ENCODE measurements at regions not wholly inside any gene's neighbourhood (a gene's known extent, or its start where the extent isn't known, plus 50 kb on each side); places are given as distances from the start of the nearest gene placed in this dataset.

- no peak for DNase-seq
- no peak overlapping the region for H3K27ac ChIP-seq (ENCODE audit: low read length)
- no peaks in the 10 kb centered on the region for H3K4me1 ChIP-seq (ENCODE audit: control insufficient read depth, insufficient read depth, low read length)
- H3K27me3 ChIP-seq (ENCODE audit: control insufficient read depth, insufficient read depth, low read length), result no peaks in the 10 kb centered on the region
- H3K36me3 ChIP-seq (ENCODE audit: control insufficient read depth, insufficient read depth, low read length), result no peaks in the 10 kb centered on the region
- peaks cover 2% of the 10 kb centered on the region for H3K9me3 ChIP-seq (replicated peaks; ENCODE audit: control insufficient read depth, low read depth, low read length)
- no peak overlapping the region for H3K4me3 ChIP-seq (ENCODE audit: low read length)
- WGBS (ENCODE audit: insufficient coverage), result no CpG with 5 or more reads among the region's 3 CpGs
These were observed 207.9 kb upstream of the SLC27A6 start for GRCh38 chr5:128757196-128757959.

GRCh38 chr5:128762661-128763306, 202.5 kb upstream of the SLC27A6 start:
- H3K36me3 ChIP-seq (ENCODE audit: control insufficient read depth, insufficient read depth, low read length), result no peaks in the 10 kb centered on the region
- no peak overlapping the region for H3K4me3 ChIP-seq (ENCODE audit: low read length)
- 40% methylated on average over 1 of the region's 10 CpGs for WGBS (ENCODE audit: insufficient coverage)
- no peaks in the 10 kb centered on the region for H3K27me3 ChIP-seq (ENCODE audit: control insufficient read depth, insufficient read depth, low read length)
- peak; percentile 86 for DNase-seq
- H3K27ac ChIP-seq (ENCODE audit: low read length), result peak overlapping the region; percentile 49
- peaks cover 2% of the 10 kb centered on the region for H3K9me3 ChIP-seq (replicated peaks; ENCODE audit: control insufficient read depth, low read depth, low read length)
- peaks cover 18% of the 10 kb centered on the region for H3K4me1 ChIP-seq (ENCODE audit: control insufficient read depth, insufficient read depth, low read length)

GRCh38 chr5:128763321-128763720, 202.0 kb upstream of the SLC27A6 start:
- H3K4me1 ChIP-seq (ENCODE audit: control insufficient read depth, insufficient read depth, low read length), result peaks cover 18% of the 10 kb centered on the region
- H3K36me3 ChIP-seq (ENCODE audit: control insufficient read depth, insufficient read depth, low read length), result no peaks in the 10 kb centered on the region
- peaks cover 2% of the 10 kb centered on the region for H3K9me3 ChIP-seq (replicated peaks; ENCODE audit: control insufficient read depth, low read depth, low read length)
- no CpG with 5 or more reads among the region's 2 CpGs for WGBS (ENCODE audit: insufficient coverage)
- H3K4me3 ChIP-seq (ENCODE audit: low read length), result no peak overlapping the region
- H3K27ac ChIP-seq (ENCODE audit: low read length), result no peak overlapping the region
- no peaks in the 10 kb centered on the region for H3K27me3 ChIP-seq (ENCODE audit: control insufficient read depth, insufficient read depth, low read length)
- peak; percentile 93 for DNase-seq

GRCh38 chr5:128764601-128765310, 200.5 kb upstream of the SLC27A6 start:
- 0% methylated on average over 1 of the region's 4 CpGs for WGBS (ENCODE audit: insufficient coverage)
- Histone ChIP-seq H3K27me3 (ENCODE audit: control insufficient read depth, insufficient read depth, low read length) (no peaks in the 10 kb centered on the region), H3K9me3 (replicated peaks; ENCODE audit: control insufficient read depth, low read depth, low read length) (no peaks in the 10 kb centered on the region), H3K4me3 (ENCODE audit: low read length) (no peak overlapping the region), H3K4me1 (ENCODE audit: control insufficient read depth, insufficient read depth, low read length) (peaks cover 18% of the 10 kb centered on the region), H3K36me3 (ENCODE audit: control insufficient read depth, insufficient read depth, low read length) (no peaks in the 10 kb centered on the region), H3K27ac (ENCODE audit: low read length) (peak overlapping the region; percentile 6)
- peak; percentile 94 for DNase-seq

GRCh38 chr5:128765448-128766061, 199.7 kb upstream of the SLC27A6 start:
- DNase-seq, result no peak
- no peak overlapping the region for H3K4me3 ChIP-seq (ENCODE audit: low read length)
- H3K9me3 ChIP-seq (replicated peaks; ENCODE audit: control insufficient read depth, low read depth, low read length), result no peaks in the 10 kb centered on the region
- peaks cover 18% of the 10 kb centered on the region for H3K4me1 ChIP-seq (ENCODE audit: control insufficient read depth, insufficient read depth, low read length)
- 77% methylated on average over 1 of the region's 3 CpGs for WGBS (ENCODE audit: insufficient coverage)
- H3K27ac ChIP-seq (ENCODE audit: low read length), result no peak overlapping the region
- H3K27me3 ChIP-seq (ENCODE audit: control insufficient read depth, insufficient read depth, low read length), result no peaks in the 10 kb centered on the region
- no peaks in the 10 kb centered on the region for H3K36me3 ChIP-seq (ENCODE audit: control insufficient read depth, insufficient read depth, low read length)

- peak; percentile 90 for DNase-seq
- H3K9me3 ChIP-seq (replicated peaks; ENCODE audit: control insufficient read depth, low read depth, low read length), result no peaks in the 10 kb centered on the region
- no peaks in the 10 kb centered on the region for H3K36me3 ChIP-seq (ENCODE audit: control insufficient read depth, insufficient read depth, low read length)
- no peaks in the 10 kb centered on the region for H3K27me3 ChIP-seq (ENCODE audit: control insufficient read depth, insufficient read depth, low read length)
- H3K27ac ChIP-seq (ENCODE audit: low read length), result no peak overlapping the region
- H3K4me1 ChIP-seq (ENCODE audit: control insufficient read depth, insufficient read depth, low read length), result peaks cover 18% of the 10 kb centered on the region
- WGBS (ENCODE audit: insufficient coverage), result no CpG with 5 or more reads among the region's 2 CpGs
- H3K4me3 ChIP-seq (ENCODE audit: low read length), result no peak overlapping the region
These were observed 198.9 kb upstream of the SLC27A6 start for GRCh38 chr5:128766406-128766805.

- no CpG with 5 or more reads among the region's 2 CpGs for WGBS (ENCODE audit: insufficient coverage)
- Histone ChIP-seq H3K27me3 (ENCODE audit: control insufficient read depth, insufficient read depth, low read length) (no peaks in the 10 kb centered on the region), H3K4me3 (ENCODE audit: low read length) (no peak overlapping the region), H3K27ac (ENCODE audit: low read length) (no peak overlapping the region), H3K9me3 (replicated peaks; ENCODE audit: control insufficient read depth, low read depth, low read length) (no peaks in the 10 kb centered on the region), H3K4me1 (ENCODE audit: control insufficient read depth, insufficient read depth, low read length) (peaks cover 3% of the 10 kb centered on the region), H3K36me3 (ENCODE audit: control insufficient read depth, insufficient read depth, low read length) (no peaks in the 10 kb centered on the region)
- DNase-seq, result peak; percentile 40
These were observed 194.4 kb upstream of the SLC27A6 start for GRCh38 chr5:128770907-128771306.

- WGBS (ENCODE audit: insufficient coverage), result no CpG with 5 or more reads among the region's 3 CpGs
- peak; percentile 92 for DNase-seq
- H3K9me3 ChIP-seq (replicated peaks; ENCODE audit: control insufficient read depth, low read depth, low read length), result no peaks in the 10 kb centered on the region
- no peaks in the 10 kb centered on the region for H3K36me3 ChIP-seq (ENCODE audit: control insufficient read depth, insufficient read depth, low read length)
- H3K4me3 ChIP-seq (ENCODE audit: low read length), result no peak overlapping the region
- H3K27ac ChIP-seq (ENCODE audit: low read length), result peak overlapping the region; percentile 18
- peaks cover 3% of the 10 kb centered on the region for H3K4me1 ChIP-seq (ENCODE audit: control insufficient read depth, insufficient read depth, low read length)
- H3K27me3 ChIP-seq (ENCODE audit: control insufficient read depth, insufficient read depth, low read length), result no peaks in the 10 kb centered on the region
These were observed 192.9 kb upstream of the SLC27A6 start for GRCh38 chr5:128772356-128772755.

- Histone ChIP-seq H3K27me3 (ENCODE audit: control insufficient read depth, insufficient read depth, low read length) (no peaks in the 10 kb centered on the region), H3K9me3 (replicated peaks; ENCODE audit: control insufficient read depth, low read depth, low read length) (no peaks in the 10 kb centered on the region), H3K27ac (ENCODE audit: low read length) (no peak overlapping the region), H3K4me1 (ENCODE audit: control insufficient read depth, insufficient read depth, low read length) (peaks cover 3% of the 10 kb centered on the region), H3K4me3 (ENCODE audit: low read length) (no peak overlapping the region), H3K36me3 (ENCODE audit: control insufficient read depth, insufficient read depth, low read length) (no peaks in the 10 kb centered on the region)
- no peak for DNase-seq
- no CpG with 5 or more reads among the region's 4 CpGs for WGBS (ENCODE audit: insufficient coverage)
These were observed 191.9 kb upstream of the SLC27A6 start for GRCh38 chr5:128773378-128773777.

GRCh38 chr5:128774605-128775004, 190.7 kb upstream of the SLC27A6 start:
- H3K36me3 ChIP-seq (ENCODE audit: control insufficient read depth, insufficient read depth, low read length), result no peaks in the 10 kb centered on the region
- DNase-seq, result no peak
- H3K27me3 ChIP-seq (ENCODE audit: control insufficient read depth, insufficient read depth, low read length), result no peaks in the 10 kb centered on the region
- WGBS (ENCODE audit: insufficient coverage), result 88% methylated on average over 6 of the region's 7 CpGs
- no peak overlapping the region for H3K27ac ChIP-seq (ENCODE audit: low read length)
- no peaks in the 10 kb centered on the region for H3K9me3 ChIP-seq (replicated peaks; ENCODE audit: control insufficient read depth, low read depth, low read length)
- H3K4me3 ChIP-seq (ENCODE audit: low read length), result no peak overlapping the region
- H3K4me1 ChIP-seq (ENCODE audit: control insufficient read depth, insufficient read depth, low read length), result peaks cover 3% of the 10 kb centered on the region

Data from muscle of leg (tissue), 3 donors.